HG03342 (cell line): ENCODE measurements at regions not wholly inside any gene's neighbourhood (a gene's known extent, or its start where the extent isn't known, plus 50 kb on each side); places are given as distances from the start of the nearest gene placed in this dataset.
"Not testable (repeated sequence)": the region's sequence is repeated elsewhere in the genome, so short reads cannot be mapped to it uniquely, and the experiment has no call there.

Experiments
- ATAC-seq: cut with Tn5 transposase; IDR thresholded peaks from one replicate; pipeline ENCODE4 v1.9.1; 2021; ENCODE audit warnings: mild to moderate bottlenecking, moderate library complexity; ENCODE audit not compliant: unreplicated experiment

GRCh38 chr4:173722075-173722474 lies 192.0 kb upstream of the HAND2 start:
- no peak for ATAC-seq

GRCh38 chr4:173718504-173718903 lies 188.5 kb upstream of the HAND2 start:
- not testable (repeated sequence) for ATAC-seq

- ATAC-seq, result no peak
These were observed 187.6 kb upstream of the HAND2 start for GRCh38 chr4:173717581-173717980.

GRCh38 chr4:173714456-173714855 lies 184.4 kb upstream of the HAND2 start:
- no peak for ATAC-seq

GRCh38 chr4:173713026-173713425 lies 183.0 kb upstream of the HAND2 start:
- ATAC-seq, result no peak

- no peak for ATAC-seq
These were observed 177.8 kb upstream of the HAND2 start for GRCh38 chr4:173707658-173708419.

GRCh38 chr4:173704201-173704600 lies 174.2 kb upstream of the HAND2 start:
- ATAC-seq, result no peak

GRCh38 chr4:173703021-173703420 lies 173.0 kb upstream of the HAND2 start:
- ATAC-seq, result no peak

GRCh38 chr4:173700650-173701049 lies 170.6 kb upstream of the HAND2 start:
- no peak for ATAC-seq

GRCh38 chr4:173699841-173700475 lies 169.9 kb upstream of the HAND2 start:
- no peak for ATAC-seq

GRCh38 chr4:173698557-173699262 lies 168.7 kb upstream of the HAND2 start:
- no peak for ATAC-seq

GRCh38 chr4:173697840-173698239 lies 167.8 kb upstream of the HAND2 start:
- ATAC-seq, result no peak

- ATAC-seq, result no peak
These were observed 166.5 kb upstream of the HAND2 start for GRCh38 chr4:173696551-173696950.

- no peak for ATAC-seq
These were observed 166.0 kb upstream of the HAND2 start for GRCh38 chr4:173696011-173696410.

- no peak for ATAC-seq
These were observed 155.8 kb upstream of the HAND2 start for GRCh38 chr4:173685831-173686210.

- ATAC-seq, result no peak
These were observed 155.3 kb upstream of the HAND2 start for GRCh38 chr4:173685165-173685830.

GRCh38 chr4:173684223-173684622 lies 154.2 kb upstream of the HAND2 start:
- ATAC-seq, result no peak

- no peak for ATAC-seq
These were observed 152.6 kb upstream of the HAND2 start for GRCh38 chr4:173682609-173683008.

GRCh38 chr4:173680278-173680677 lies 150.2 kb upstream of the HAND2 start:
- ATAC-seq, result no peak

GRCh38 chr4:173675446-173675845 lies 145.4 kb upstream of the HAND2 start:
- ATAC-seq, result no peak

- ATAC-seq, result no peak
These were observed 139.6 kb upstream of the HAND2 start for GRCh38 chr4:173669460-173670179.
